ENCODE measurements at regions not wholly inside any gene's neighbourhood (a gene's known extent, or its start where the extent isn't known, plus 50 kb on each side); places are given as distances from the start of the nearest gene placed in this dataset.

GRCh38 chr20:16179371-16179770, 393.9 kb downstream of the KIF16B start:
- no peaks in the 10 kb centered on the region for H3K79me2 ChIP-seq (ENCODE audit: low read length)
- no peak overlapping the region for H3K9ac ChIP-seq (ENCODE audit: low read length)
- H3K4me1 ChIP-seq (ENCODE audit: low read length) = no peaks in the 10 kb centered on the region
- H3K36me3 ChIP-seq (replicated peaks; ENCODE audit: low read depth, low read length) = no peaks in the 10 kb centered on the region
- H3K9me3 ChIP-seq (ENCODE audit: insufficient read depth, low read length) = no peaks in the 10 kb centered on the region
- no peak overlapping the region for H3K4me2 ChIP-seq (ENCODE audit: low read length)
- H3K4me3 ChIP-seq (ENCODE audit: low read length) = no peak overlapping the region
- H4K20me1 ChIP-seq (ENCODE audit: insufficient read depth, low read length) = no peaks in the 10 kb centered on the region
- H2AFZ ChIP-seq (ENCODE audit: low read depth, low read length) = no peak overlapping the region
- no peaks in the 10 kb centered on the region for H3K27me3 ChIP-seq (ENCODE audit: low read depth, low read length)
- H3K27ac ChIP-seq (ENCODE audit: low read length) = no peak overlapping the region
- TF ChIP-seq, protein P1, sequence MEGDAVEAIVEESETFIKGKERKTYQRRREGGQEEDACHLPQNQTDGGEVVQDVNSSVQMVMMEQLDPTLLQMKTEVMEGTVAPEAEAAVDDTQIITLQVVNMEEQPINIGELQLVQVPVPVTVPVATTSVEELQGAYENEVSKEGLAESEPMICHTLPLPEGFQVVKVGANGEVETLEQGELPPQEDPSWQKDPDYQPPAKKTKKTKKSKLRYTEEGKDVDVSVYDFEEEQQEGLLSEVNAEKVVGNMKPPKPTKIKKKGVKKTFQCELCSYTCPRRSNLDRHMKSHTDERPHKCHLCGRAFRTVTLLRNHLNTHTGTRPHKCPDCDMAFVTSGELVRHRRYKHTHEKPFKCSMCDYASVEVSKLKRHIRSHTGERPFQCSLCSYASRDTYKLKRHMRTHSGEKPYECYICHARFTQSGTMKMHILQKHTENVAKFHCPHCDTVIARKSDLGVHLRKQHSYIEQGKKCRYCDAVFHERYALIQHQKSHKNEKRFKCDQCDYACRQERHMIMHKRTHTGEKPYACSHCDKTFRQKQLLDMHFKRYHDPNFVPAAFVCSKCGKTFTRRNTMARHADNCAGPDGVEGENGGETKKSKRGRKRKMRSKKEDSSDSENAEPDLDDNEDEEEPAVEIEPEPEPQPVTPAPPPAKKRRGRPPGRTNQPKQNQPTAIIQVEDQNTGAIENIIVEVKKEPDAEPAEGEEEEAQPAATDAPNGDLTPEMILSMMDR (IDR thresholded peaks at IDR 0.05; ENCODE audit: low read depth, low read length) = no peak
- no peak for TF ChIP-seq EZH2phosphoT487 (IDR thresholded peaks at IDR 0.05; ENCODE audit: low read depth)

DNA sequence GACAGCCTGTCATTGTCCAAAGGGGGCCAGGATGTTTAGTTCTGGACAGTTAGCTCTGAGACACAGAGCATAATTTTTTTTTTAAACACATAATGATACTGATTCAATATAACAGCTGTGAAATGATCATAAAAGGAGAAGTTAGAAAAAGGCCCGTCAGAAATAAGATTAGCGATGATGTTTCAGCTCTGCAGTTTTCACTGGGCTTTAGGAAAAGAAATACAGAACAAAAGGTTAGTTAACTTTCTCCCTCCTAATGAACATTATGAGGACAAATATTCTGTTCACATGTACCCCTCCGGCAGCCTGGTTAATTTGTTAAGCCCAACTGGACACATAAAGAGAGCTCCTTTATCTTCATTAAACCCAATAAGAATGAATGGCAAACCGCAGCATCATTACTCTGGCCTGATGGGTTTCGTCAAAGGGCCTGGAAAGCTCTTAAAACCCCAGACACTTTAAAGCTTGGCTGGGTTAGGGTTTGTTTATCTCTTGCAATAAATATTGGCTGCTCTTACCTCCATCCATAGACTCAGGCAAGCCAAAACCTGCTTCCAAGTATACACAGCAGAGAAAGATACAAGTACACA, 394.6 kb downstream of the KIF16B start:
- Histone ChIP-seq H3K9me3 (ENCODE audit: insufficient read depth, low read length) (no peaks in the 10 kb centered on the region), H3K27me3 (ENCODE audit: low read depth, low read length) (no peaks in the 10 kb centered on the region), H3K27ac (ENCODE audit: low read length) (no peak overlapping the region), H3K4me2 (ENCODE audit: low read length) (no peak overlapping the region), H3K9ac (ENCODE audit: low read length) (no peak overlapping the region), H3K79me2 (ENCODE audit: low read length) (no peaks in the 10 kb centered on the region), H3K4me1 (ENCODE audit: low read length) (no peaks in the 10 kb centered on the region), H4K20me1 (ENCODE audit: insufficient read depth, low read length) (no peaks in the 10 kb centered on the region), H2AFZ (ENCODE audit: low read depth, low read length) (no peak overlapping the region), H3K4me3 (ENCODE audit: low read length) (no peak overlapping the region), H3K36me3 (replicated peaks; ENCODE audit: low read depth, low read length) (no peaks in the 10 kb centered on the region)
- TF ChIP-seq, protein P1 (IDR thresholded peaks at IDR 0.05; ENCODE audit: low read depth, low read length) = no peak
- no peak for TF ChIP-seq EZH2phosphoT487 (IDR thresholded peaks at IDR 0.05; ENCODE audit: low read depth)

DNA sequence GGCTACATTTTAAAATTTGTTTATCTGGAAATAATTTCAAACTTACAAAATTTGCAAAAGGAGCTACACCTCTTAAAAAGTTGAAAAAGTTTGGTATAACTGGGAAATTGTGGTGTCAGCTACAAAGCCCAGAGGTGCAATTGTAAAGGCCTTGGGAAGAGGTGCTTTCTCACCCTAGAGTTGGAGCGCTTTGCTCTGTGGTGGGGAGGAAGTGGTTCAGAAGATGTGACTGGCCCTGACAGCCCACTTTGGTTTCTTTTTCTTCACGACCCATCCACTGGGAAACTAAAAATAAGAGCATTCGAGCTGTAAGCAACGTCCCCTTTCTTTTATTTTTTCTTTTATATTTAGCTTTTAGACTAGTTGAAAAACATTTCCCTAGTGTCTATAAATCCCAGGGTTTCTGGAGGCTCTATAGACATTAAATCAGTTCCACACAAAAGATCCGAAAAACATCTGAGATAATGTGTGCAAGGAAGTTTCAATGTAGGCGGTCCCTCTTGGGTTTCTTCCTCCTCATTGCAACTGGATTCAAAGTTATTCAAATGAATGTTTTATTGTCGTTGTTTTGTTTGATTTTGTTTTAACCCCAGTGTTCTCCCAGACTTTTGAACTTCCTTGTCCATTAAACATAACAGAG, 397.8 kb downstream of the KIF16B start:
- H3K79me2 ChIP-seq (ENCODE audit: low read length) = no peaks in the 10 kb centered on the region
- TF ChIP-seq, protein P1 (IDR thresholded peaks at IDR 0.05; ENCODE audit: low read depth, low read length) = no peak
- no peak for TF ChIP-seq EZH2phosphoT487 (IDR thresholded peaks at IDR 0.05; ENCODE audit: low read depth)
- H4K20me1 ChIP-seq (ENCODE audit: insufficient read depth, low read length) = no peaks in the 10 kb centered on the region
- H3K9ac ChIP-seq (ENCODE audit: low read length) = no peak overlapping the region
- H3K4me3 ChIP-seq (ENCODE audit: low read length) = no peak overlapping the region
- no peak overlapping the region for H2AFZ ChIP-seq (ENCODE audit: low read depth, low read length)
- H3K27ac ChIP-seq (ENCODE audit: low read length) = no peak overlapping the region
- peaks cover 9% of the 10 kb centered on the region; the same call in 1 of the 2 replicates for H3K27me3 ChIP-seq (ENCODE audit: low read depth, low read length)
- H3K4me2 ChIP-seq (ENCODE audit: low read length) = no peak overlapping the region
- no peaks in the 10 kb centered on the region for H3K4me1 ChIP-seq (ENCODE audit: low read length)
- H3K9me3 ChIP-seq (ENCODE audit: insufficient read depth, low read length) = no peaks in the 10 kb centered on the region
- H3K36me3 ChIP-seq (replicated peaks; ENCODE audit: low read depth, low read length) = no peaks in the 10 kb centered on the region

- Histone ChIP-seq H3K27me3 (ENCODE audit: low read depth, low read length) (peaks cover 9% of the 10 kb centered on the region; the same call in 1 of the 2 replicates), H3K27ac (ENCODE audit: low read length) (no peak overlapping the region), H3K9me3 (ENCODE audit: insufficient read depth, low read length) (no peaks in the 10 kb centered on the region), H3K36me3 (replicated peaks; ENCODE audit: low read depth, low read length) (no peaks in the 10 kb centered on the region), H3K4me3 (ENCODE audit: low read length) (no peak overlapping the region), H3K4me2 (ENCODE audit: low read length) (no peak overlapping the region), H3K79me2 (ENCODE audit: low read length) (no peaks in the 10 kb centered on the region), H3K4me1 (ENCODE audit: low read length) (no peaks in the 10 kb centered on the region), H3K9ac (ENCODE audit: low read length) (no peak overlapping the region), H4K20me1 (ENCODE audit: insufficient read depth, low read length) (no peaks in the 10 kb centered on the region), H2AFZ (ENCODE audit: low read depth, low read length) (no peak overlapping the region)
- TF ChIP-seq, protein P1 (IDR thresholded peaks at IDR 0.05; ENCODE audit: low read depth, low read length) = no peak
- no peak for TF ChIP-seq EZH2phosphoT487 (IDR thresholded peaks at IDR 0.05; ENCODE audit: low read depth)
Measured at GRCh38 chr20:16174311-16174710, 398.9 kb downstream of the KIF16B start.

All from OCI-LY3 (cell line).